Skin of body (tissue), 1 donor: ENCODE measurements at regions not wholly inside any gene's neighbourhood (a gene's known extent, or its start where the extent isn't known, plus 50 kb on each side); places are given as distances from the start of the nearest gene placed in this dataset.

Experiments used
- DNase-seq: peaks from one replicate; lab custom pipeline; 2025; lab: John Stamatoyannopoulos, UW

DNA sequence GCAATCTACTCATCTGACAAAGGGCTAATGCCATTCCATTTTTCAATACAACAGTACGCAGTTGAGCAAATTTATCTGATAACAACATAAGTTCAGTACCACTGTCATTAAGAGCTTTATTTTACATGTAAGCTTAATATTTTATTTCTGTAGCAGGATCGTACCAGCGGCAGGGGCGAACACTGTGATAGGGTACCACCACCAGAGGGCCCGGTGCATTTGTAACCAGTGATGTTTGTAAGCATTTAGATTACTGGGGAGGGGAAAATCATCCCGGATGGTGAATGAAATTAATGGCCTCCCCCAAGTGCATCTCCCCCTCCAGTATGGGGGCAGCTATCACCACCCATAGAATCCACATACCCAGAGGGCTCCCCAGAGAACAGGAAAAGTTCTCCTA is 179.0 kb downstream of the ADGRA3 start:
- DNase-seq, result no peak

DNA sequence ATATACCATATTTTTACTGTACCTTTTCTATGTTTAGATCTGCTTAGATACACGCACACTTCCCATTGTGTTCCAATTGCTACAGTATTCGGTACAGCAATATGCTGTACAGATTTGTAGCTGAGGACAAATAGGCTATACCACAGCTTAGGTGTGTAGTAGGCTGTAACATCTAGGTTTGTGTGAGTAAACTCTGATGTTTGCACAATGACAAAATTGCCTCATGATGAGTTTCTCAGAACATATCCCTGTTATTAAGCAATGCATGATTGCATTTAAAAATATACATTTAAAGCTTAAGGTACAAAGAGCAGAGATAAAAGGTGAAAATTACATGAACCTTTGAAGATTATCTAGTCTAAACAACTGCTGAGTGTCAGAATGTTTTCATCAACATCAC is 181.7 kb downstream of the ADGRA3 start:
- no peak for DNase-seq

DNA sequence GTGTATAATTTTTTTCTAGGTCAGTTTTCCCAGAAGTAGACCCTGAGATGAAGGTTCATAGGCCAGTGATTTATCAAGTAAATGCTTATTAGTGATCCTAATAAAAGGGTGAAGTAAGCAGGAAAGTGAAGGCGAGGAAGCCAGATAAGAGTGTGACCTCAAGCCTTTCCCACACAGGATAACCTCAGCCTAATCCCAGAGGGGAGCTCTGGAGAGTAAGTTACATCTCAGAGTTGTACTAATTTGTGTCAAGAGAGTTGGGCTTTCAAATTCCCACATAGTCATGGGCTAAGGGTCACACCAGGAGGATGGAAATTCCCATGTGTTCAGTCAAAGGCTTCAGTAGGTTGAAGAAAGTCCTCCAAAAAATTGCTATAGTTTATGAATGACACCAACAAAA is 191.4 kb downstream of the ADGRA3 start:
- DNase-seq, result no peak

DNA sequence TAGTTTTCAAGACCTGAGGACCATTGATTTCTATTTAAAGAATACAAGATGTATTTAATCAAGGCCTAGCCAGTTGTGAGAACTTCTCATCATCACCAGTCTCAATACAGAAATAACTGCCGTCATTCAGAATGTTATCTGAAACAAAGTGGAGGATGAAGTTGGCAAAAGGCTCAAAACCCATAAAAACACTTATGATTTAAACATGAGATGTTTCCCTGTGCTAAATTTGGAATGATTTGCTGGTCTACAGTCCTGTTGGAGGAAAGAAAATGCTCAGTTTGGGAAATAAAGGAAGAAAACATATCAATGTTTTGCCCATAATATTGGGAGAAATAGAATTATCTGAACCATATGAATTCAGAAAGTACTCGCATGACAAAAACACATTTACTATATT is 192.2 kb downstream of the ADGRA3 start:
- peak; percentile 24 for DNase-seq

DNA sequence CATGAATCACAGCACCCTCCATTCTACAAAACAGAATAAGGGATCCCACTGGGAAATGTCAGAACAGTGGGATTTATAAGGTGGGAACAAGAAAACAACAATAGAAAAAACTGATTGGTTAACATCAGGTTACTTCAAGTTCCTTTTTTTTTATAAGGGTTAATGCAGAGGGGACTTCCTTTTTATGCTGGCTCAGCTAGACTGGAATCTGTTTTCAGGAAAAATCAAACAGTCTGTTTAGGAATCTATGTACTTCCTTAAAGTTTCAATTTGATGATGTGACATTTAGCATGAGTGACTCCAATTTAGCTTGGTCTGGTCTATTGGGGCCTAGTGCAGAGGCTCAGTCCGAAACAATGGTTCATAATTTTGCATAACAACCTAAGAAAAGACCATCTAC is 192.9 kb downstream of the ADGRA3 start:
- no peak for DNase-seq

DNA sequence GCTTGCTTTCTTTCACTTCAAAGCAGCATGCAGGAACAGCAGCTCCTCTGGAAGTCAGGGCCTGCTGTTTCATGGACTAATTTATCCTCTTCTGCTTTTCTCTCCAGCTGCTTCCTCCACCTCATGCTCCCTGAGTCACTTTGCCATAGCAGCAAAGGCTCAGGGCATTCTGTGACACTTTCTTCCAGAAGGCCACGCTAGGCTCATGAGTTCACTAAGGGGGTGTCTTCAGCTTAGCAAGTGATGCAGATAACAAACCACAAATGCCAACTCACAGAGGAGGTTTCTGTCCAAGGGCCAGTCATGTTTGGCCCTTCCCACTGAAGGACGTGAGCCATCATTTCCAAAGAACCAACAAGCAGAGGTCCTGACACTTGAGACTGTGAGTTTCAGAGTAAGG is 200.2 kb downstream of the ADGRA3 start:
- no peak for DNase-seq

DNA sequence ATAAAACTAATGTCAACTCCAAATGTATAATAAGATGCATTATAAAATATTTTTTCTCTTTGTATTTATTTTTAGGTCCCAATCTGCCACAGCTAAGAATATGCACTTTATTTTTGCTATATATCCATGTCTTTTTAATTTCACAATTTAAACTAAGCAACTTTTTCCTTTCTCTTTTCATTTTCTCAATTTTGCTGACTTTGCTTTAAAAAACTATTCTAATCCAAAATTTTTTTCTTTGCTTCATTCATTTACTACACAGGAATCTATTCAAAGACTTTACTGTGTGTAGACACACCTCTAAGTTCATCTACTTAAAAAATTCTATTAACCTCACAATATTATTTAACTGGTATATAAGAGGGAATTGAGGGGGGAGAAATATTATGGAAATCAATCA is 201.9 kb downstream of the ADGRA3 start:
- no peak for DNase-seq

DNA sequence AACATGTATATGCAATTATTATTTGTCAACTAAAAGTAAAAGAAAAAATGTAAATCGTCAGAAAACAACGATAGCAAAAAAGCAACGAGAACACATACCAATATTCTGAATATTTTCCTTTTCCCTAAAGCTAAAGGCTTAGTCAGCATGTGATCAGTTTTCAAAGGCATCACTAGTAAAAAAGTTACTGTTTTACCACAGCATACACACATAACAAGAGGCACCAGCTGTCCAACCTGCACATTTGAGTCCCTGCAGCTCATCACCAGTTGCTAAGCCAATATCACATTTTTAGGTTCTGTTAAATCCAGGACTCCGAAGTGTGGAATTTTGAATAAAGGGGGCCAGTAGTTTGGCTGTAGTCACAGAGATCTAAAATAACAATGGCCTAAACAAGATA is 203.8 kb downstream of the ADGRA3 start:
- no peak for DNase-seq

DNA sequence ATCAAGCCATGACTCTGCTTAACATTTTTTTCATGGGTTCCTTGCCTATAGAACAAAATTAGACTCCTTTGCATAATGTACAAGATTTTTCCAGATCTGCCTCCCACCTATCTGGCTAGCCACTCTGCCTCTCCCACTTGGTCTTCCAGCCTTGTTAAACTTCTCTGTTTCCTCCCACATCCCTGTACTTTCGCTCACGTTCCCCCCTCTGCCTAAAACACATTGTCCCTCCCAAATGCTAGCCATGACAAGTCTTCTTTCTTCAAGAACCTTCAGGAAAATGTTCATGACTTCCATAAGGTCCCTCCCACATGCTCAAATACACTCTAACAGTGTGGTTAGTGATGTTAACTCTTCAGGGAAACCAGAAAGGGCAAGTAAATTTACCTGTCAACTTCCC is 214.6 kb downstream of the ADGRA3 start:
- no peak for DNase-seq

DNA sequence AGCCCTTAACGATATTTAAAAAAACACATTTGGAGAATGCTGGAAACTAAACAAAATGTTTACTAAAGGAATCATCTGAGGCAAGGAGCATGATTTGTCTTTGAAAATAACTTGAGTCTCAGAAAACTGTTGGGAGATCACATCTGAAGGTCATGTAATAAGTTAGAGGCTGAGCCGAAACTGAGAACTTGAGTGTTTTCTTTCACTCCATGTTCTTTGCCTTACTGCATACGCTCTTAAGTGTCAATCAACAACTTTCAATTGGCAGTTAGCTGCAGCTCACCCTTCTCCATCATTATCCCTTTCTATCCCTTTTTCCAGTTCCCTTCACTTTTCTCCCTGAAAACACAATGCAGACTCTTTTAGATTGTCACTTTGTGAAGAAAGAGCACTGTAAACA is 216.2 kb downstream of the ADGRA3 start:
- no peak for DNase-seq

DNA sequence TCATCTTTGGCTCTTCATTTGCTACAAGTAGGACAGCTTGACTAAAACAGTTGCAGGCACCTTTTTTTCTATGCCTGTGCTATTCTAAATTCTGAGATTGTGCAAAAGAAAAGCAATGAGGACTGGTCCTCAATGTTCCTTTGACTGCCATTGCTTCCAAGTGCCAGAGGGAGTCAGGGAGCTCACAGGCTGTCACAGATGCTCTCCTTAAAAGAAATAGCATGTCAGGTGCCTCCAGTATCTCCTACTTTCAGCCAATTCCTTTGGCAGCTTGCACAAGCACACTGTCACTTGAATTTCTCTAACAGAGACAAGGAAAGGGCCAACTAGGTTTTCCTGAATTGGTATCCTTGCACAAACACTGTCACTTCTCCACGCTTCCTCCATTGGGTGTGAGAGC is 228.2 kb downstream of the ADGRA3 start:
- no peak for DNase-seq

DNA sequence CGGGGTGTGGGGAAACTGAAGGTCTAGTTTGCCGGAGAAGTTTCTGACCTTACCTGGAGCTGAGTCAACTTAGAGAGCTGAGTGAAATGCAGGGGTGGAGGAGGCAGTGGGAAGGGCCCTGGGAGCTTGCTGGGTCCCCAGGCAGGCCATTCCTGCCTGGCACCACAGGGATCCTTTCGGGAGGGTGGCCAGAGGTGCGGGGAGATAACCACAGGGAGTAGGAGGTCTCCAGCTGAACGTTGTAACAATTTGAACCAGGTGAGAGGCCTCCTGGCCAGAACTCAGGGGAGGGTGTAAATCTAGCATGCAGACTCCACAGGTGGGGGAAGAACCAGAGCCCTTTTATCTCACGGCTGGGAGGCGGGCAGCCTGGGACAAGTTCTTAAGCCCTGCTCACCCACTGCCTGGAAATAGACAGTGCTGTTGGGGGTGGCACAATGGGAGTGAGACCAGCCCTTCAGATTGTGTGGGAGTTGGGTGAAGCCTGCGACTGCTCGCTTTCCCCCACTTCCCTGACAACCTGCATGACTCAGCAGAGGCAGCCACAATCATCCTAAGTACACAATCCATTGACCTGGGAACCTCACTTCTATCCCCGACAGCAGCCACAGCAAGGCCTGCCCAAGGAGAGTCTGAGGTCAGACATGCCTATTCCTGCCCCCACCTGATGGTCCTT is 247.4 kb downstream of the ADGRA3 start:
- DNase-seq, result no peak

DNA sequence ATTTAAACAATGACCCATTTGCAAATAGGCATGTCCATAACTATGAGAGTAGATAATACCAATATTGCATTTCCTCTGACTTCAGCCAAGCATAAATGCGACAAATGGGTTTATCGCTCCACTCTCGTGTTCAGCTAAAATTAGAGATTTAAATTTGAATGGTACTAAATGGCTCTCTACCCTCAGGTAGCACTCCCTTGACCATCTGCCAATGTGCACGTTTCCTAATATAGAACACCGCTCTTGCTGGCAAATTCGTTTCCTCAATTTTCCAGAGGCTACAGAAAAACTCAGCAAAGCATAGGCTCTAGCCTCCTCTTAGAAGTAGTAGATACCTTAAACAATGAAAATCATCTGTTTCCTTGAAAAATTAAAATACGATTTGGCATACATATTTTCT is 251.6 kb downstream of the ADGRA3 start:
- DNase-seq, result no peak

DNA sequence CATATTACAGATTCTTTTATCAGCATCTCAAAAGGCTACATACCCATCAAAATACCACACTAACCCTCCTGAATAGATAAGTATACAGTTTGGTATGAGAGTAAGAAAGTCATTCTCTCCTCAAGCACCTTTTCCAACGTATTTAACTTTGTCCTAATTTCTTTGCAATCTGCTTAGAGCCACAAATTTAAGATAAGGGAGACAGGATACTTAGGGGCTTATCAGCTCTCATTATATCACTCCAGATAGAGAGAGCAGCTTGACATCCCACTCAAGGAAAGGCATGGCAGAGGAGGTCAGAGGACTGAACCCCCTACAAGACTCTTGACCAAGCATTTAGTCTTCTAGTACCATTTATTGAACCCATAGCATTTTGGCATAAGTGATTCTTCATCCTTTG is 262.4 kb downstream of the ADGRA3 start:
- no peak for DNase-seq

DNA sequence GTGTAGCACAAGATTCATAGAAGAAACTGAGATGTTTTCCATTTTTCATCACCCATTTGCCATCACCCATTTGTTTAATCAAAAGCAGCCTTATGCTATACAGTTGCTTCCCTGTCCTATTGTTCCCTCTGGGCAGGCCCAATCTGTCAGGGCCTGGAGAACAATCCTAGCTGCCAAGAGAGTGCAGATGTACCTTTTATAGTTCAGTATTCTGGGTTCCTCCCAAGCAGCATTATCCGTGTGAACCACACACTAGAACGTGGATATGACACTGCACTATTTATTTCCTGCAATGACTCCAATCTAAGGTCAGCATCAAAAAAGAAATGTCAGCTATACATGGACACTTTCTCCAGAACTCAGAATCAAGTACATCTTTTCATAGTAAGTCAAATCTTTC is 269.0 kb downstream of the ADGRA3 start:
- DNase-seq, result no peak

DNA sequence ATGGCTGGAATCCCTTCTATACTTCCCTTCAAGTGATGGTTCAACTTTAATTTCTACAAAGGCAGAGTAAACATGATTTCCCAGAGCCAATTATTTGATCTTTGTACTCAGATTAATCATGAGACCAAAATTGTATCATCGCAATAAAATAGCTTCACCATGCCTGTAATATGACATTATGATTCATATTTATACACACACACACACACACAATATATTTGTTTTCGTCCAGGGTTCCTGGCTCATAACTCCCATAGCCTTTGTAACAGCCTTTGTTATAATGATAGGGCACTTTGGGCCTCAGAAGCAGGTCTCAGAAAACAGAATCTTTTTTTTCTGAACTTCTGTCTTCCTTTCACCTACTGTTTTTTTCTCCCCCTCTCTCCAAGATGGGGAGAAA is 270.6 kb downstream of the ADGRA3 start:
- DNase-seq, result no peak

DNA sequence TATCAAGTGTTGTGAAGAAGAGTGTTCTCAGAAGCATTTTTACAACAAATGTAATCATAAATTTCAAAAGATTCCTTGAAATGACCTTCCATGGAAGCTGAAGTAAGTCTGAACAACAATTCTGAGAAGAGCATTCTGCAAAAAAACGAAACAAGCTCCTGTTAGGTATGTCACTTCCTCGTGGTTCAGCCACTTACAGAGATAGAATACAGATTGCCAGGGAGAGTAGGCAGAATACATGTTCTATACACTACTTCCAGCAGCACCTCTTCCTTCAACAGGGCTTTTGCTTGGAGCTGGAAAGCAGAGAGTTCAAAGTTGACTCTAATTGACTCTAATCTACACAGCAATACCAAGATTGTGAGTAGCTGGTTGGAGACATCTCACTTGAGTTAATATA is 274.5 kb downstream of the ADGRA3 start:
- no peak for DNase-seq

DNA sequence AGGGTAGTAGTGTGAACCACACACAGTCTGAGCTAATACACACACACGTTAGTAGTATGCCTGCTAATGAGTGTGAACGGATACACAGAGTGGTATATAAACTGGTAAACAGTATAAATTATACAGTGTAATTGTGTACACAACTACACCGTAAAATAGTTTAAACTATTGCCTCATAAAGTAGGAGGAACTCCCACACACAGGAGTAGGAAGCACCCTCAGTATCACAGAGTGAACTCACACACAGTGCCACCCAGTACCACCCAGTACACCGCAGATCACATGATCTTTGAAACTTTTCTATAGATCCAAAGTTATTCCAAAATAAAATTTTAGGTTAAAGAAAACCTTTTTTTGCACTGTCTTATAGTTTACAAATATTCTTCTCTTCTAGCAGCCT is 275.1 kb downstream of the ADGRA3 start:
- DNase-seq, result no peak

DNA sequence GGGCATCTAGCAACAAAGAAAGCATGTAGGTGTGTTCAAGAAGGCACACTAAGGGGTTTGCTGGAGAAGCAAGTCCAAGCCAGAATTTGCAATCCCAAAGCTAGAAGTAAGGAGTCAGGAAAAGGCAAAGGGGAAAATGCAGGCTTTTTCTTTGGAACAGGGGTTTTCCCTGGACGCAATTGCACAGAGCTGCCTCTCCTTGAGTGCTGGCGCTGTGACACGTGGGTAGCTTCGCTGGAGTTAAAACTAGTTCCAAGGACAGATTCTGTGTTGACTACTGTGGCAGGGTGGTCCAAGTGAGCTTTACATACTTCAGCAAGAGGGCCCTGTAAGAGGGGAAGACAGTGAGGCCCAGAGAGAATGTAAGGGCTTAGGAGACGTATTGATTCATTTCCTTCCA is 277.1 kb downstream of the ADGRA3 start:
- DNase-seq, result no peak

DNA sequence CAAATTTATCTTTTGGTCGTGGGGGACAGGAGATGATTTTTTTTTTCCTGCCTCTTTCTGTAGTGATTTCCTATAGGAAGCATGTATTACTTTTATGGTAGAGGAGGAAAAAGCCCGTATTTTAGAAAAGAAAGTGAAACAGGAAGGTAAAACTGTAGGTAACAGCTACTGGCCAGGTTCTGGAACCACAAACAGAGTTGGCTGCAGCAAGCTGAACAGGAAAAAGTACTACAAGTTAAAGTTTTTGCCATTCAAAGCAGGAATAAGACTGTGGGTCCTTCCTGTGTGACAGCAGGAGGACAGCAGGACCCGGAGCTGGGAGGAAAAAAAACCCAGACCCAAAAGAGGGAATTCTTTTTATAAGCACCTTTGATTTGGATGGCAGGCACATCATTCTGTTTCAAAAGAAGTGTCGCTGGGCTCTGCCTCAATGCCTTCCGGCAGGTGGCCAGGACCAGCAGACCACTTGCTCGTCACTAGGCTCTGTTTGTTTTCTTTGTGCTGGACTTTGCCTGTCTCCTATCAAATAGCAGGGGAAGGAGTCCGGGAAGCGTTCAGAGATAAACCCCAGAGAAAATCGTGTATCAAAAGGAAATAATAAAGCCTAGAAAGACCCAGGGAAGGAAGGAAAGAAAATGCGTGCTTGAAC is 277.9 kb downstream of the ADGRA3 start:
- no peak for DNase-seq

DNA sequence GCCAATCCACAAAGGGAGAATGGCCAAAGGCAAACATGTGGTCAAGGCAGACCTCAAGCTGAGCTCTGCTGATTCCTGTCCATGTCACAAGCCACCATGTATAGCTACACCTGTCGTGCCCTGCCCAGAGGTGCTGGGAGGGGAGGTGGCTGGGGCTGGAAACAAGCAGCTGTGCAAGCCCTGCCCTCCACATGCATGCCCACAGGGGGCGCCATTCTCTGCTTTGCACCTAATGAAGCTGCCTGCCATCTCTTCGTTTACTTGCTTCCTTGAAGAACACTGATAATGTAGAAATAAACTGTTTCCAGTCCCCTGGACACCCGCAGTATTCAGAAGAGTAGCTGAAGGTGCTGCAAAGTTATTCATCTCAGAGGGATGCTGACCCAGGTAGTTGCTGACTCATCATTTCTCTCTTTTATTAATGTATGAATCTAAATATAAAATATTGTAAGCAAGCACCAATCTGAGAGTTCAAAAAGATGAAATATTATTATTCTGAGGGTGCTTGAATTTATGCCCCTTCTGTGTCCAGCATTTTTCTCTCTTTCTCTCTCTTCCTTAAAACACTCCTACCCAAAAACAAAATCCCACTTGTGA is 278.6 kb downstream of the ADGRA3 start:
- DNase-seq, result no peak

DNA sequence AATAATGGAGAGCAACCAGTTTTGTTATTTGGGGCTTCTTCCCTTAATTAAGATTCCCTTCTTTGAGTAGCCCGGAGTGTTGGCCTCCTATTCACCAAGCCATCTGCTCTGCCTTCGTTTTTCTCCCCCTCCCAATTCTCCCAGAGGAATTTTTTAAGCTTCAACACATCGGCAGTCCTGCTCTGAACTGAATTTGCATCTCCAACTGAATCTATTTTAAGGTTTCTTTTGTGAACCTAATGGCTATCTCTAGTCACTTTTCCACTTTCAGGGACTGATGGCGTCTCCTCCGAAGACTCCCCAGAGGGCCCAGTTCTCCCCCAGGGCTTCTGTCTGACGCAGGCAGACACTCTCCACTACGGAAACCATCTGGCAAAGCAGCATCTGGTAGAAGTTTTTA is 280.2 kb downstream of the ADGRA3 start:
- no peak for DNase-seq

DNA sequence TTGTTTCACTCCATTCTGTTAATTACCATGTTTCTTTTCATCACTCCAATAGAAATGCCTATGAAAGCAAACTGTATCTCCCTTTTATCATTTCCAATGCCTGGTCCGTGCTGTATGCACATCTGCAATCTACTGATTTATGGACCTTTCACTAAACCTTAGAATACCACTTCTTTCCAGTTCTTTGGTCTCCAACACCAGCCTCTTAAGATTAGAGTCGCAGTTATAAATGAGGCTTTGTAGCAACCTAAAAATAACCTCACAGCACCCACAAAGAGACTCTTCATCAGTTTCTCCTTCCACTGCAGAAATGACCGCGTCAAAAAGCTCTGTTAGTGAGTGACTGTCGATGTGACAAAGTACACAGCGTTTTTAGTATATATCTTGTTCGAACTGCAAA is 282.6 kb downstream of the ADGRA3 start:
- no peak for DNase-seq
